Tibial nerve (tissue), 4 donors: ENCODE measurements at regions not wholly inside any gene's neighbourhood (a gene's known extent, or its start where the extent isn't known, plus 50 kb on each side); places are given as distances from the start of the nearest gene placed in this dataset.

Experiments used
- EP300 ChIP-seq, 2 donors: sonication (generic); formaldehyde crosslinking; IDR thresholded peaks; one replicate each; pipeline ENCODE4 v1.6.1; 2017; ENCODE audit warnings: antibody characterized with exemption in 2 of 2, mild to moderate bottlenecking in 1 of 2
- POLR2A ChIP-seq, 2 donors: fragments of 450-650 bp; IDR thresholded peaks; one replicate each; pipeline ENCODE4 v1.6.1; 2017; ENCODE audit warnings: antibody characterized with exemption in 2 of 2, mild to moderate bottlenecking in 2 of 2, moderate library complexity in 2 of 2
- TF ChIP-seq, protein P1 (sequence below), 5 experiments: fragments of 200-600 bp in 3 of 5; fragments of 450-650 bp in 2 of 5; sonication (generic) in 3 of 5; IDR thresholded peaks; one replicate each; pipeline ENCODE4 v1.5.1; 2016 to 2019; ENCODE audit warnings: antibody characterized with exemption in 5 of 5, mild to moderate bottlenecking in 3 of 5, moderate library complexity in 2 of 5

- TF ChIP-seq, protein P1, sequence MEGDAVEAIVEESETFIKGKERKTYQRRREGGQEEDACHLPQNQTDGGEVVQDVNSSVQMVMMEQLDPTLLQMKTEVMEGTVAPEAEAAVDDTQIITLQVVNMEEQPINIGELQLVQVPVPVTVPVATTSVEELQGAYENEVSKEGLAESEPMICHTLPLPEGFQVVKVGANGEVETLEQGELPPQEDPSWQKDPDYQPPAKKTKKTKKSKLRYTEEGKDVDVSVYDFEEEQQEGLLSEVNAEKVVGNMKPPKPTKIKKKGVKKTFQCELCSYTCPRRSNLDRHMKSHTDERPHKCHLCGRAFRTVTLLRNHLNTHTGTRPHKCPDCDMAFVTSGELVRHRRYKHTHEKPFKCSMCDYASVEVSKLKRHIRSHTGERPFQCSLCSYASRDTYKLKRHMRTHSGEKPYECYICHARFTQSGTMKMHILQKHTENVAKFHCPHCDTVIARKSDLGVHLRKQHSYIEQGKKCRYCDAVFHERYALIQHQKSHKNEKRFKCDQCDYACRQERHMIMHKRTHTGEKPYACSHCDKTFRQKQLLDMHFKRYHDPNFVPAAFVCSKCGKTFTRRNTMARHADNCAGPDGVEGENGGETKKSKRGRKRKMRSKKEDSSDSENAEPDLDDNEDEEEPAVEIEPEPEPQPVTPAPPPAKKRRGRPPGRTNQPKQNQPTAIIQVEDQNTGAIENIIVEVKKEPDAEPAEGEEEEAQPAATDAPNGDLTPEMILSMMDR (IDR thresholded peaks at IDR 0.05) = no peak
- TF ChIP-seq EP300 (IDR thresholded peaks at IDR 0.05) (no peak), POLR2A (IDR thresholded peaks at IDR 0.05) (no peak)
Measured at GRCh38 chr6:4466261-4466660, 309.9 kb upstream of the CDYL start.
